Upper lobe of left lung (tissue), 6 donors: ENCODE measurements at regions not wholly inside any gene's neighbourhood (a gene's known extent, or its start where the extent isn't known, plus 50 kb on each side); places are given as distances from the start of the nearest gene placed in this dataset.
A peak's percentile ranks its signal among the peaks of the same experiment; 100 is the strongest.
"Not testable (repeated sequence)": the region's sequence is repeated elsewhere in the genome, so short reads cannot be mapped to it uniquely, and the experiment has no call there.

Experiments used
- ATAC-seq, 2 donors: fragments of 200-7000 bp; cut with Tn5 transposase; one replicate each; pipeline ENCODE4 v1.9.1; 2022; ENCODE audit warnings: mild to moderate bottlenecking in 2 of 2, moderate library complexity in 2 of 2; ENCODE audit not compliant: low FRiP score in 2 of 2
- DNase-seq, 2 donors: peaks; one replicate each; pipeline ENCODE4 v3.0.0-alpha.2; 2019 to 2020
- H3K27ac ChIP-seq, 4 donors: fragments of 200-600 bp; sonication (generic); one replicate each; pipeline ENCODE4 v1.5.1; 2016 to 2019
- H3K27me3 ChIP-seq, 4 donors: fragments of 200-600 bp; sonication (generic); one replicate each; pipeline ENCODE4 v1.5.1; 2017 to 2019
- H3K36me3 ChIP-seq, 4 donors: fragments of 200-600 bp; sonication (generic); one replicate each; pipeline ENCODE4 v1.5.1; 2016 to 2019
- H3K4me1 ChIP-seq, 4 donors: fragments of 200-600 bp; sonication (generic); one replicate each; pipeline ENCODE4 v1.5.1; 2018 to 2019
- H3K4me3 ChIP-seq, 4 donors: fragments of 200-600 bp; sonication (generic); one replicate each; pipeline ENCODE4 v1.5.1; 2017 to 2019; ENCODE audit warnings: mild to moderate bottlenecking in 2 of 4, moderate library complexity in 1 of 4
- H3K9me3 ChIP-seq, 4 donors: fragments of 200-600 bp; sonication (generic); one replicate each; pipeline ENCODE4 v1.5.1; 2018 to 2019
- CTCF ChIP-seq, 6 experiments: fragments of 450-650 bp in 4 of 6; fragments of 200-600 bp in 2 of 6; sonication (generic) in 2 of 6; IDR thresholded peaks; one replicate each; pipeline ENCODE4 v1.5.1; 2016 to 2019; ENCODE audit warnings: antibody characterized with exemption in 6 of 6
- EP300 ChIP-seq, 4 donors: sonication (generic); formaldehyde crosslinking; IDR thresholded peaks; one replicate each; pipeline ENCODE4 v1.5.1; 2017; ENCODE audit warnings: antibody characterized with exemption in 4 of 4, control low read depth in 2 of 4
- POLR2A ChIP-seq, 4 donors: fragments of 450-650 bp; IDR thresholded peaks; one replicate each; pipeline ENCODE4 v1.5.1; 2016 to 2017; ENCODE audit warnings: antibody characterized with exemption in 4 of 4, mild to moderate bottlenecking in 2 of 4
- POLR2AphosphoS5 ChIP-seq, 2 donors: sonication (generic); formaldehyde crosslinking; IDR thresholded peaks; one replicate each; pipeline ENCODE4 v1.5.1; 2017; ENCODE audit warnings: antibody characterized with exemption in 2 of 2
- WGBS, 2 donors: methylation state at CpG; one replicate each; pipeline ENCODE4 v1.1.5; 2017 to 2018; 5-methylcytosine and 5-hydroxymethylcytosine counted together
- donor health status: DM: no; HTN: no; CAD: no; lungs with moderate emphysema.
- donor health status: DM: no; HTN: yes; CAD: no; lungs with severe emphysema.

GRCh38 chr19:27955485-27956480 is 1257.2 kb downstream of the UQCRFS1 start:
- Histone ChIP-seq H3K4me3 (no peak overlapping the region), H3K9me3 (no peaks in the 10 kb centered on the region), H3K4me1 (no peaks in the 10 kb centered on the region), H3K36me3 (no peaks in the 10 kb centered on the region), H3K27ac (no peak overlapping the region), H3K27me3 (no peaks in the 10 kb centered on the region)
- no peak for ATAC-seq
- TF ChIP-seq POLR2AphosphoS5 (IDR thresholded peaks at IDR 0.05) (no peak), CTCF (IDR thresholded peaks at IDR 0.05) (no peak), POLR2A (IDR thresholded peaks at IDR 0.05) (no peak), EP300 (IDR thresholded peaks at IDR 0.05) (no peak)
- 53 to 55% methylated on average over 9 of the region's 9 CpGs for WGBS, 2 donors
- no peak for DNase-seq

- H3K36me3 ChIP-seq, ATAC-seq, H3K27me3 ChIP-seq, H3K4me1 ChIP-seq, DNase-seq, H3K27ac ChIP-seq, H3K4me3 ChIP-seq: not testable (repeated sequence)
- WGBS, 2 donors, result 61 to 84% methylated on average over 4 of the region's 4 CpGs
- H3K9me3 ChIP-seq, result peaks cover 0 to 12% (median 7%) of the 10 kb centered on the region in 4 donors
Observed at GRCh38 chr19:27942607-27943006, 1270.3 kb downstream of the UQCRFS1 start.

- DNase-seq (peak in 1 of 2 donors; percentile 24), ATAC-seq (no peak)
- no peaks in the 10 kb centered on the region for H3K36me3 ChIP-seq
- TF ChIP-seq CTCF (IDR thresholded peaks at IDR 0.05) (no peak), POLR2AphosphoS5 (IDR thresholded peaks at IDR 0.05) (no peak), POLR2A (IDR thresholded peaks at IDR 0.05) (no peak), EP300 (IDR thresholded peaks at IDR 0.05) (no peak)
- no peak overlapping the region for H3K4me3 ChIP-seq
- H3K27ac ChIP-seq, result no peak overlapping the region
- H3K27me3 ChIP-seq, result no peaks in the 10 kb centered on the region
- 72% methylated on average over 1 of the region's 1 CpG; no CpG with 5 or more reads in 1 of the 2 donors for WGBS, 2 donors
- no peaks in the 10 kb centered on the region for H3K4me1 ChIP-seq
- no peaks in the 10 kb centered on the region for H3K9me3 ChIP-seq
Observed at GRCh38 chr19:27936139-27936538, 1276.8 kb downstream of the UQCRFS1 start.

- ATAC-seq (no peak), DNase-seq (no peak)
- no peaks in the 10 kb centered on the region for H3K4me1 ChIP-seq
- no peaks in the 10 kb centered on the region for H3K9me3 ChIP-seq
- no peaks in the 10 kb centered on the region for H3K27me3 ChIP-seq
- no peak overlapping the region for H3K4me3 ChIP-seq
- H3K27ac ChIP-seq, result no peak overlapping the region
- TF ChIP-seq POLR2A (IDR thresholded peaks at IDR 0.05) (no peak), EP300 (IDR thresholded peaks at IDR 0.05) (no peak), CTCF (IDR thresholded peaks at IDR 0.05) (no peak), POLR2AphosphoS5 (IDR thresholded peaks at IDR 0.05) (no peak)
- no peaks in the 10 kb centered on the region for H3K36me3 ChIP-seq
Observed at GRCh38 chr19:27935669-27936068, 1277.3 kb downstream of the UQCRFS1 start.

GRCh38 chr19:27929399-27929798 is 1283.6 kb downstream of the UQCRFS1 start:
- Histone ChIP-seq H3K27me3 (no peaks in the 10 kb centered on the region), H3K36me3 (no peaks in the 10 kb centered on the region), H3K4me1 (no peaks in the 10 kb centered on the region), H3K4me3 (no peak overlapping the region), H3K27ac (no peak overlapping the region), H3K9me3 (no peaks in the 10 kb centered on the region)
- no peak for TF ChIP-seq CTCF (IDR thresholded peaks at IDR 0.05)
- no peak for TF ChIP-seq POLR2AphosphoS5 (IDR thresholded peaks at IDR 0.05)
- TF ChIP-seq POLR2A (IDR thresholded peaks at IDR 0.05), result no peak
- no peak for TF ChIP-seq EP300 (IDR thresholded peaks at IDR 0.05)
- no peak for DNase-seq
- no peak for ATAC-seq
- 73 to 92% methylated on average over 3 of the region's 3 CpGs for WGBS, 2 donors
